GM21723 (cell line): ENCODE measurements at regions not wholly inside any gene's neighbourhood (a gene's known extent, or its start where the extent isn't known, plus 50 kb on each side); places are given as distances from the start of the nearest gene placed in this dataset.
"Not testable (repeated sequence)": the region's sequence is repeated elsewhere in the genome, so short reads cannot be mapped to it uniquely, and the experiment has no call there.

Source experiments
- ATAC-seq: cut with Tn5 transposase; IDR thresholded peaks from one replicate; pipeline ENCODE4 v1.9.1; 2021; ENCODE audit warnings: mild to moderate bottlenecking, moderate library complexity; ENCODE audit not compliant: unreplicated experiment

DNA sequence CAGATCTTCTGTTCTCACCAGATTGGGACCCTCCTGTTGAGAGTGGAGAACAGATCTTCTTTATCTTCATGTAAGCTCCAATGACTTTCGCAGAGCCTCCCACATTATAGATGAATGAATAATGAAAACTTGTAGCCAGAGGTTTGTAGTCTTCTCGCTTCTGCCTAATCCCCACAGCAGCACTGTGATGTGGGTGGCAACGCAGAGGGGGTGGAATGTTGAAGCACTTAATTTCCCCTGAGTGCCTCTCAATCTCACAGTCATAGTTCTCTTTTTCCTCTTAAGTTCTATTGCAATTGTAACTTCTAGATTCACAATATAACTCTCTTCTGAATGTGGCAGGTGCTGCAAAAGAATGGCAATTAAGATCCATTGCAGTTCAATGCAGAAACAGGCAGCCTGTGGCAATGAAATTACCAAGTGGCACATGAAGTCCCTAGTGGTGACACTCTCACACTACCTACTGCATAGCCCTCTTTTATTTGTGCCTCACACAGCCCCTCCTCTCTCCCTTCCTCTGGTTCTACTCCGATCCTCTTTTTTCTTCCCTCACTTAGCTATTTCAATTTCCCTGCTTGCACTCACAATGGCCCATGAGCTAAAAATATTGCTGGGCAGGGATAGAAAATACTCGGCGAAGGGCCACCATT, 281.9 kb downstream of the UBE3D start:
- ATAC-seq = no peak

DNA sequence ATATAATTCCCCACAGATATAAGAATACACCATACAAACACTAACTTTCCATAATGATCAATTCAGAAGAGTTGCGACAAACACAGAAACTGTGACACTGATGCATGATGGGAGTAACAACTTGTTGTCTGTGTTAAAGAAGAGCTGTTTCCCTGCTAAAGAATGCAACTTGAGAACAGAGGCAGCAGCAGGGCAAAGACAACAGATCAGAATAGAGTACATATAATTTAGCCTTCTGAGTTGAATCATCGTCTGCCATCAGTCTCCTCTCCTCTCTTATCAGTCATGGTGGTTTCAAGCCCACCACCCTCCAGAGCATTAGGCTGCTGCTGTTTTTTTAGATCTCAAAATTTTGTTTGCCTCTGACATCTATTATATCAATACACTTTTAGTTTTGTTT, 280.4 kb downstream of the UBE3D start:
- no peak for ATAC-seq

DNA sequence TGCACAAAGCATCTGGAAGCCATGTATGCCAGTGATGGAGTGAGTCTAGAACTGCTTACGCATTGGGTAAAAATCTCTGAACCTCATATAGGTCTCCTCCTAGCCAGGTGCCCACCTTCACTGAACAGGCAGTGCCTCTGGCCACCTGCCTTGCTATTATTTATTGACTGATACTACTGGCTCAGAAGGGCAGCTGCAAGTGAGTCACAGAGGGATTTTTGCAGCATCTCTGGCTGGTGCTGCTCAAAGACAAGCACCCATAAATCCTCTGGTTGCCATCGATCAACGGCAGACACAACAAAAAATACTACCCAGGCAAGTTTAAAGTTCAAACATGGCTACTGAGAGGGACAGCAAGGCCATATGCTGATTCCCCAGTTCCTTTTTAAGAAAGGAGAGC, 279.4 kb downstream of the UBE3D start:
- no peak for ATAC-seq

DNA sequence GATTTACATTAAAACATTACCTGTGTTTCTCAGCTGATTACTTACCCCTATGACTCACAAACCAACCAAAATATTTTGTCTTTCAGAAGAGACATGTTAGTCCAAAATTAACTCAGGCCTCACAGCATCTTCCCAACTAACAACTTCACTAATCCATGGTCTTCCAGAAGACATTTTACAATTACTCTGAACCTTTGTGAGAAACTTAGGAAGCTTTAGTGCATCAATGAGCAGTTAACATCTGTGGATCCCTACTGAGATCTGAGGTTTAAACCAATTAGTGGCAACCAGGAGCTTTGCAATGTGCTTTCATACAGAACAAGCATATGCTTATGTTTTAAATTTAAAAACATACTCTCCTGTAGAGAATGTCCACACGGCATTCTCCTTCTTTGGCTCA, 269.7 kb downstream of the UBE3D start:
- ATAC-seq = no peak

DNA sequence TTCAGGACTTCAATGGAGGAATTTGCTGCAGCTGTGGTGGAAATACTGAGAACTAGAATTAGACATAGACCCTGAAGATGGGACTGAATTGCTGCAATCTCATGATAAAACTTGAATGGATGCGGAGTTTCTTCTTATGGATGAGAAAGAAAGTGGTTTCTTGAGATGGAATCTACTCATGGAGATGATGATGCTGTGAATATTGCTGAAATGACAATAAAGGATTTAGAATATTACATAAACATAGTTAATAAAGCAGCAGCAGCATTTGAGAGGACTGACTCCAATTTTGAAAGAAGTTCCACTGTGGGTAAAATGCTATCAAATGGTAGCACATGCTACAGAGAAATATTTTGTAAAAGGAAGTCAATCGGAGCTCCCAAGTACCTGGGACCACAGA, 264.6 kb downstream of the UBE3D start:
- no peak for ATAC-seq

DNA sequence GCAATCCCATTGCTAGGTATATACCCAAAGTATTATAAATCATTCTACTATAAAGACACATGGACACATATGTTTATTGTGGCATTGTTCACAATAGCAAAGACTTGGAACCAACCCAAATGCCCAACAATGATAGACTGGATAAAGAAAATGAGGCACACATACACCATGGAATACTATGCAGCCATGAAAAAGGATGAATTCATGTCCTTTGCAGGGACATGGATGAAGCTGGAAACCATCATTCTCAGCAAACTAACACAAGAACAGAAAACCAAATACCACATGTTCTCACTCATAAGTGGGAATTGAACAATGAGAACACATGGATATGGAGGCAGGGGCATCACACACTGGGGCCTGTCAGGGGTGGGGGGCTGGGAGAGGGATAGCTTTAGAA, 249.4 kb downstream of the UBE3D start:
- ATAC-seq = not testable (repeated sequence)

DNA sequence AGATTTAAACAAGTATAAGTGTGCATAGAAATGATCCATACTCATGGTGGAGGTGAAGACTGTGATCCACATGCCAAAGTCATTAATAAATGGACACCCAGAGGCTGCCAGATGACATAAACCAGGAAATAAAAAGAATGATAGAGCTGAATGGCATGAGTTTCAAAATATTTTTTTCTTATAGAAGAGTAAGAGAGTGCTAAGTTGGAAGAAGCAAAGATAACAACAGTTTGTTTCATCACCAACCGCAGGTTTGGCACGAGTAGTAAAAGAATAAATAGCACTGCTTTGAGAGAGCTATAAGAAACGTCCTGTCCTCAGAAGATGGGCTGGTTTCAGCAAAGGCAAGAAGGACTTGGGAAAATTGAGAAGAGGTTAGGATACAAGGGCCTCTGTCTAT, 246.9 kb downstream of the UBE3D start:
- no peak for ATAC-seq

DNA sequence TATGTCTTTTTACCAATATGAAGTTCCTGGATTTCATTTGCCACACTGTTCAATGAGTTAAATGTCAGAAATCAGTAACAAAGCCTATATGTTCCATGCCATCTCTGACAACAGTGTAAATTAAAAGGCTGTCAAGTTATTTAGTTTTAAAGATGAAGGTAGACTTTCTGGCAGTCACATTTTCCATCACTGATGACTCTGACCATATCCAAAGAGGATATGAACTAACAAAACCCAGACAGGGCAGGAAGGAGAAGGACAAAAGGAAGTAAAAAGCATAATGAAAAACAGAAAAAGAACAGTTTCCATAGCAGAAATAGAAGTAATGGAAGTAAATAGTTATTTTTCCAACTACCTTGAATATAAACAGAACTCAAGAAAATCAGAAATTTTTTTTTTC, 242.3 kb downstream of the UBE3D start:
- ATAC-seq = no peak

DNA sequence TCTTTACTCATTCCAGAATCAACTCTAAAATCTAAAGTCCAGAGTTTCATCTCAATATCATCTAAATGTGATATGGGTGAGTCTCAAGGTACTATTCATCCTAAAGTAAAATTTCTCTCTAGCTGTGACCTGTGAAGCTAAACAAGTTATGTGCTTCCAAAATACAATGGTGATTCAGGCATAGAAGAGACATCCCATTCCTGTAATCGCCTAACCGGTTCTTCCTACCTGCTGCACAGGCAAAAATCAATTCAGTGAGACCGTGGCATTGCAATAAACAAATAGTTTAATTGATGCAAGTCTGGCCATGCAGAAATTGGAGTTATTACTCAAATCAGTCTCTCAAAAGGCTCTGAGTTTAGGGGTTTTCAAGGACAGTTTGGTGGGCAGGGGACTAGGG, 232.8 kb downstream of the UBE3D start:
- no peak for ATAC-seq

DNA sequence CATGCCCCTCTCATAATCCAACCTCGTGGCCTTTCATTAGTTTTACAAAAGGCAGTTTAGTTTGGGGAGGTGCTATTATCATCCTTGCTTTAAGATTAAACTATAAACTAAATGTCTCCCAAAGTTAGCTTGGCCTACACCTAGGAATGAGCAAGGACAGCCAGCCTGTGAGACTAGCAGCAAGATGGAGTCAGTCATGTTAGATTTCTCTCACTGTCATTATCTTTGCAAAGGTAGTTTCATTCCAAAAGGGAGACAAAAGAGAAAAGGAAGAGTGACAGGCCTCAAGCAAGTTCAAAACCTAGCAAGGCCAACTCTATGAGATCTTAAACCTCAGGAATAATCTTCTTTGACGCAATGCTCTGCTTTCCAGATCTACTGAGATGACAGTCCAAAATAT, 232.2 kb downstream of the UBE3D start:
- ATAC-seq = no peak

DNA sequence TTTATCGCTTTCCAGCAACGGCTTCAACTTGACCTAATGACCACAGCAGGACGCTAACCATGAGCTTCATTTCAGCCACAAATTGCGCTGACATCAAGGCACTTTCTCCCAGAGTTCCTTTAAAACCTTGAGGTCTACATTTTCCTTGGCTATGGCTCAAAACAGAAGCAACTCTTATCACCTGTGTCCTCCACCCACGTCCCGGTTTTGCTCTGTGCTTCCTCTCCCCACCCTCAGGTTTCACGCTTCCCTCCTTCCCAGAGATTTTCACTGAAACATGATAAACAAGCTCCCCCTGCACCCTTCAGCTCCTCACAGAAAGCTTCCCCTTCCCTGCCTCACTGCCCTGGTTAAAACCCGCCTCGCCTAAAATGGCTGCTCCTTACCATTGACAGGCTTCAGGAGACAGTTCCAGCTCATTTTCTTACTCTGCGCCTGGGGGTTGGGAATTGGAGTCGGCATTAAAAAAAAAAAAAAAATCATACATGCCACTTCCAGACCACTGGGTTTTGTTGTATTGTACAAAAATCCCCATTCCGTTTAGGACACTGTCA, 229.5 kb downstream of the UBE3D start:
- ATAC-seq = no peak

DNA sequence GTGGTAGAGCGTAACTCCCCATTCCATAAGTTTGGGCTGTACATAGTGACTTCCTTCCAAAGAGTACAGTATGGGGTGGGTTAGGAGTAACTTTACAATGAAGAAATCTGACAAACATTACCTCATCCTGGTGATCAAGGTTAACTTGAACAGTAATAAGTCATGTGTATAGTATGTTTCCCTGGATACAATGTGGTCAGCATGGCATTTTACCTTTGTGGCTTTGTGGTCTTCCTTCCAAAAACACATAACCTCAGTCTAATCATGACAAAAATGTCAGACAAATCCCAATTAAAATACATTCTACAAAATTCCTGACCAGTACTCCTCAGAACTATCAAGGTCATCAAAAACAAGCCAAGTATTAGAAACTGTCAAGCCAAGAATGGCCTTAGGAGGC, 225.1 kb downstream of the UBE3D start:
- ATAC-seq = no peak

DNA sequence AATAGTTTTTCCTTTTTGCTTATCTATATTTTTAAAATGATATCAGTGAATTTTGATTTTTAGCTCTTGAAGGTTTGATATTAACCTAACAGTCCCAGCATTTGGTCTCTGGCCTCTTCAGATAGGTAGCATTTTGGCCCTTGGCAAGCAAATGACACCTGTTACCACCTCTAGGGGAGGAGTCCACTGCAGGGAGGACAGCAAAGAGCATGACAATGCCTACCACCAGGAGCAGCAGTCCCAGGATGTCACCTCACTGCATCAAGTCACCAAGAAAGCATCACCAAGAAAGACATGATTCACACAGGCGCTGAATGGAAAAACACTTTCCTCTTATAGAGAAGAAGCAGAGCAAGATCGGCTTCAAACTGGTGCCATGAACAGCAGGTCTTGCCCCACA, 224.3 kb downstream of the UBE3D start:
- no peak for ATAC-seq
